ENCODE measurements at regions not wholly inside any gene's neighbourhood (a gene's known extent, or its start where the extent isn't known, plus 50 kb on each side); places are given as distances from the start of the nearest gene placed in this dataset.

- no peak for DNase-seq
- peak in 1 of 4 donors; percentile 24 for ATAC-seq
- intact Hi-C loops (cut with DNase I), result no loop called here
- no peak for TF ChIP-seq CTCF (IDR thresholded peaks at IDR 0.05)
- TF ChIP-seq POLR2A (IDR thresholded peaks at IDR 0.05), result no peak
- H3K9me3 ChIP-seq, result no peaks in the 10 kb centered on the region
- H3K4me3 ChIP-seq, result no peak overlapping the region
- H3K27ac ChIP-seq, result no peak overlapping the region
- no peaks in the 10 kb centered on the region for H3K27me3 ChIP-seq
- no peaks in the 10 kb centered on the region for H3K36me3 ChIP-seq
- 15% methylated on average over 2 of the region's 2 CpGs for WGBS (ENCODE audit: insufficient coverage, low coverage, low lambda C conversion rate, missing lambda C conversion rate)
- H3K4me1 ChIP-seq, result no peaks in the 10 kb centered on the region
These were observed 841.7 kb upstream of the FAT3 start for GRCh38 chr11:91382946-91383345.

- intact Hi-C loops (cut with DNase I), result no loop called here
- no peaks in the 10 kb centered on the region for H3K27me3 ChIP-seq
- TF ChIP-seq POLR2A (IDR thresholded peaks at IDR 0.05) (no peak), CTCF (IDR thresholded peaks at IDR 0.05) (no peak)
- no peaks in the 10 kb centered on the region for H3K9me3 ChIP-seq
- no peak overlapping the region for H3K4me3 ChIP-seq
- DNase-seq (no peak), ATAC-seq (no peak)
- H3K4me1 ChIP-seq, result no peaks in the 10 kb centered on the region
- no peaks in the 10 kb centered on the region for H3K36me3 ChIP-seq
- WGBS (ENCODE audit: insufficient coverage, low coverage, low lambda C conversion rate, missing lambda C conversion rate), result 42% methylated on average over 2 of the region's 2 CpGs
- H3K27ac ChIP-seq, result no peak overlapping the region
These were observed 849.8 kb upstream of the FAT3 start for GRCh38 chr11:91374794-91375193.

GRCh38 chr11:91373497-91373896, 851.1 kb upstream of the FAT3 start:
- no peaks in the 10 kb centered on the region for H3K36me3 ChIP-seq
- no peak for DNase-seq
- 38% methylated on average over 4 of the region's 4 CpGs for WGBS (ENCODE audit: insufficient coverage, low coverage, low lambda C conversion rate, missing lambda C conversion rate)
- intact Hi-C loops (cut with DNase I), result no loop called here
- no peaks in the 10 kb centered on the region for H3K9me3 ChIP-seq
- H3K27me3 ChIP-seq, result no peaks in the 10 kb centered on the region
- ATAC-seq, result no peak
- no peak overlapping the region for H3K27ac ChIP-seq
- TF ChIP-seq CTCF (IDR thresholded peaks at IDR 0.05) (no peak), POLR2A (IDR thresholded peaks at IDR 0.05) (no peak)
- no peaks in the 10 kb centered on the region for H3K4me1 ChIP-seq
- H3K4me3 ChIP-seq, result no peak overlapping the region

DNA sequence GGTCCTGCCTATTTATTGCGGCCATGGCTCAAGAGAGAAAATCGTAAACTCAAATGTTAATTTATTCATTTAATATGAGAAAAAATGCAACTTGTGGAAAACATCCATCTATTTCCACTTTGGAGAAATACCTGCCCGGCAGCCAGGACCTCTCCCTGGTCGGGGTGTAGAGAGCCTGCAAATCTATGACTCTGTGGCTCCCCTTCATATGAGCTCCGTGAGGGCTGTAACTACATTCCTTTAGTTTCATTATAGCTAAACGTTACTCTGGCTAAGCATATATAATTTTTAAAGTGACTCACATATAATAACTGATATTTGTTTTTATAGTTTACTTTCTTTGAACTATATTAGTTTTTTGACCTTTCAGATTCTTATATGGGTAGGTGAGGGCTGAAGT, 857.8 kb upstream of the FAT3 start:
- intact Hi-C loops (cut with DNase I), result no loop called here

More for the DNA sequence above, 857.8 kb upstream of the FAT3 start:
- H3K27ac ChIP-seq, result no peak overlapping the region
- ATAC-seq (no peak), DNase-seq (no peak)
- no peak overlapping the region for H3K4me3 ChIP-seq
- 50% methylated on average over 6 of the region's 6 CpGs for whole genome bisulfite sequencing (ENCODE audit: insufficient coverage, low coverage, low lambda C conversion rate, missing lambda C conversion rate)
- no peaks in the 10 kb centered on the region for H3K4me1 ChIP-seq
- no peaks in the 10 kb centered on the region for H3K9me3 ChIP-seq
- TF ChIP-seq CTCF (IDR thresholded peaks at IDR 0.05), result no peak
- no peak for TF ChIP-seq POLR2A (IDR thresholded peaks at IDR 0.05)
- H3K36me3 ChIP-seq, result no peaks in the 10 kb centered on the region
- no peaks in the 10 kb centered on the region for H3K27me3 ChIP-seq
